Left renal cortex interstitium (tissue), 4 donors: ENCODE measurements at regions not wholly inside any gene's neighbourhood (a gene's known extent, or its start where the extent isn't known, plus 50 kb on each side); places are given as distances from the start of the nearest gene placed in this dataset.
"Not testable (repeated sequence)": the region's sequence is repeated elsewhere in the genome, so short reads cannot be mapped to it uniquely, and the experiment has no call there.

Experiments used
- DNase-seq, 4 donors: peaks; one replicate each; pipeline ENCODE4 v3.0.0-alpha.2; 2013; ENCODE audit warnings: low read depth in 4 of 4, low spot score in 2 of 4, missing footprints in 1 of 4

DNA sequence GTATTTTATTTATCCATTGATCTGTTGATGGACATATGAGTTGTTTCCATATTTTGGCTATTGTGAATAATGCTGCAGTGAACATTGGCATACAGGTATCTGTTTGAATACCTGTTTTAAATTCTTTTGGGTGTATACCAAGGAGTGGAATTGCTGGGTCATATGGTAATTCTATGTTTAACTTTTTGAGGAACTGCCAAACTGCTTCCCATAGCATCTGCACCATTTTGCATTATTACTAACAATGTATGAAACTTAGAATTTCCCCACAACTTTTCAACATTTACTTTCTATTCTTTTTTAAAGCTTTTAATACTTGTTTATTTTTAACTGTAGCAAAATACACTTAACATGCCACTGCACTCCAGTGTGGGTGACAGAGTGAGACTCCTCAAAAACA, 57.0 kb upstream of the MSN start:
- no peak for DNase-seq

DNA sequence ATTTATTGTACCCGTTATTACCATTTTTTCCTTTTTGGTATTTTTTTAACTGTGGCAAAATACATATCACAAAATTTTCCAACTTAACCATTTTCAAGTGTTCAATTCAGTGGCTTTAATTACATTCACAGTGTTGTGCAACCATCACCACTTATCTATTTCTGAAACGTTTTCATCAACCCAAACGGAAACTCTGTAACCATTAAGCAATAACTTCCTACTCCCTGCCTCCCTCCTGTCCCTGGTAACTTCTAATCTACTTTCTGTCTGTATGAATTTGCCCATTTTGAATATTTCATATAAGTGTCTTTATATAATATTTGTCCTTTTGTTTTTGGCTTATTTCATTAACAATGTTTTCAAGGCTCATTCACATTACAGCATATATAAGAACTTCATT, 57.4 kb upstream of the MSN start:
- DNase-seq, result no peak

- no peak for DNase-seq
These were observed 58.2 kb upstream of the MSN start for GRCh38 chrX:65609237-65609636.

DNA sequence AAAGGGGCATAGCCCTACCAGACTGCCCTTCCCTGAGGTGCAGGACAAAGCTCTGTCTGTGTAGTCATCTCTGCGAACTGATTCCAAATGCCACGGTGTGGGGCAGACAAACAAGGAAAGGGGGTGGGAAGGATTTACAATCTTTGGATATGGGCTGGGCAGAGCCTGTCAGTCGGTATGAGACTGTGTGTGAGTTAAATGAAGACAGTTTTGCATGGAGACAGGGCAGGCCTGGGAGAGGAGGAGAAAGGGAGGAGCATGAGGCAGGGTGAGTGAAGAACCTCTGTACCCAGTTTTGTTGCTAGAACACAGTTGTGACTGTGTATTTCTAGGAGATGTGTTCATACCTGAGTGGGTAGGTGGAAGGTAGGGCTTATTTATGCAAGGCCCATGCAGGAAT, 59.4 kb upstream of the MSN start:
- no peak for DNase-seq

DNA sequence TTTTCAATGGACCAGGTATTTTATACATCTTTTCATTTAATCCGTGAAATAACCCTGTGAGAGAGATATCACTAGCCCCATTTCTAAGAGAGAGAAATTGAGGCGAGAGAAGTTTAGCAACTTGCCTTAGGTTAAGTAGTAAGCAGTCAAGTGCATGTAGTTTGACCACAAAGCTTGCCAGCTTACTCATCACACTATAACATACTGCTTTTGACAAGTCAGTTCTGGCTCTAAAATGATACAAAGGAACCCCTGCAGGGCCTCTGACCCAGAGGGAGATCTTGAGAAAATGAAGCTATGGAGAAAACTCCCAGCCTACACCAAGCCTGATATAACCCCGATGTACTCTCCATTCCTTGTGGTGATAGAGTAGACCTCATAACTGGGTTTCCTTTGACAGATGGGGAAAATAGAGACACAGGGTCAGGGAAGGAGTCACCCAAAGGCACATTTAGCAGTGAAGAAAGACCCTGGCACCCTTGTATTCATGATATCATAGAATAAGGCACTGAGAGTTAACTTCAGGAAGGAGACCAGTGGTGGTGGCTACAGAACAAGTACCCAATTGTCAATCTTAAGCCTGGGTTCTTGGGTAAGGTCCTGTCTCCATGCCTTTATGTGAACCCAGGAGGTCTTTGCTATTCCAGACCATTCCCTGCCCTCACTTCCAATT, 60.2 kb upstream of the MSN start:
- no peak for DNase-seq

- no peak for DNase-seq
These were observed 65.3 kb upstream of the MSN start for GRCh38 chrX:65602221-65602560.

- no peak for DNase-seq
These were observed 65.8 kb upstream of the MSN start for GRCh38 chrX:65601530-65602220.

GRCh38 chrX:65601126-65601525, 66.3 kb upstream of the MSN start:
- no peak for DNase-seq

DNA sequence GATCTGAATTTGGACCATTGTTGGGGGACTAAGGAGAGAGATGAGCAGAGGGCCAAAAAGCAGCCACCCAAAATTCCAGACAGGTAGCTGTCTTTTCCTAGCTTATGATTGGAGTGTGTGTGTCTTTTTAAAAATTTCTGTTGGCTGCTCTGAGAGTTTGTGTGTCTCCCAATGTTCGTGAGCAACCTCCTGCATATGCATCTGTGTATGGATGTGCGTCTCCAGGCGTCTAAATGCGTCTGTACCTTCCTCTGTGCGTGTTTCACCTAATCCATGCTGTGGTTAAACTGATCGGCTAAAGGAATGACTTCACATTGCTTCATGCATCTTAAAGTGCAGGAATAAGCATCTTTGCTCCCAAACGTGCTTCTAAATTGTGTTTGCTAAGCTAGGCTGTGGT, 65.5 kb upstream of the LAS1L start:
- no peak for DNase-seq

GRCh38 chrX:65598559-65599147, 64.1 kb upstream of the LAS1L start:
- DNase-seq, result no peak

- no peak for DNase-seq
These were observed 61.9 kb upstream of the LAS1L start for GRCh38 chrX:65596270-65597034.

DNA sequence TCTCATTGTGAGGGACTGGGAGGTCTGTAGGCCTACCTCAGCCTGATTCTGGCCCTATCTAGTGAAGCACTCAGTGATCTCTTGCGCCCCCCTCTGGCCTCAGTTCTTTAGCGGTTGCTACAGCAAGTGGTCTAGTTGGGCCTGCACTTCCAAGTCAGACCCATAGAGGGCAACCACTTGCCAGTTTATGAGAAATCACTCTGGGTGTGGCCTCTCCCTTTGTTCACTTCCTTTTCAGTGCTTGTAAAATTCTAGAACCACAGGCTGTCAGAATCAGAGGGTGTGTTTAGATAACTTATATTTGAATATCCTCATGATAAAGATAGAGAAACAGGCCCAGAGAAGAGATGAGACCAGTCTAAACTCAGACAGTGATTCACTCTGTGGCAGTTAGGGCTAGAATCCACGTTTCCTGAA, 60.9 kb upstream of the LAS1L start:
- peak in 3 of 4 donors; percentile 52 to 74 (median 72) for DNase-seq

- DNase-seq, result no peak
These were observed 56.6 kb upstream of the LAS1L start for GRCh38 chrX:65591206-65591605.

GRCh38 chrX:65589304-65589703, 54.7 kb upstream of the LAS1L start:
- no peak for DNase-seq

DNA sequence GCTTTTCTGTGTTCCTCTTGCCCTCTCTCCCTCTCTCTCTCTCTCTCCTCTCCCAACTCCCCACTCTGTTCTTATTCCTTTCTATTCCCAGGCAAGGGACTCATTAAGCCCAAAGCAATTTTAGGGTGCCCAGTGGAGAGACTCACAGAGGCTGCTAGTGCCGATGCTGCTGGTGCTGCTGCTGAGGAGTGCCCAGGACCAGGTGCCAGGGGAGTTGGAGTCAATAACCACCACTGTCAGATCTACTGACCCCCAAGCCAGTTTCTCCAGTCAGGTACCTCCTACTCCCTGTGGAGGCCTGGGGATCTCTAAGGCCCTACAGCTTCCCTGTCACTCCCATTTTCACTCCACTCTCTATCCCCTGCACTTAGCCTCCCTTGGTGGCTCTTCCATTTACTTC, 54.2 kb upstream of the LAS1L start:
- no peak for DNase-seq

DNA sequence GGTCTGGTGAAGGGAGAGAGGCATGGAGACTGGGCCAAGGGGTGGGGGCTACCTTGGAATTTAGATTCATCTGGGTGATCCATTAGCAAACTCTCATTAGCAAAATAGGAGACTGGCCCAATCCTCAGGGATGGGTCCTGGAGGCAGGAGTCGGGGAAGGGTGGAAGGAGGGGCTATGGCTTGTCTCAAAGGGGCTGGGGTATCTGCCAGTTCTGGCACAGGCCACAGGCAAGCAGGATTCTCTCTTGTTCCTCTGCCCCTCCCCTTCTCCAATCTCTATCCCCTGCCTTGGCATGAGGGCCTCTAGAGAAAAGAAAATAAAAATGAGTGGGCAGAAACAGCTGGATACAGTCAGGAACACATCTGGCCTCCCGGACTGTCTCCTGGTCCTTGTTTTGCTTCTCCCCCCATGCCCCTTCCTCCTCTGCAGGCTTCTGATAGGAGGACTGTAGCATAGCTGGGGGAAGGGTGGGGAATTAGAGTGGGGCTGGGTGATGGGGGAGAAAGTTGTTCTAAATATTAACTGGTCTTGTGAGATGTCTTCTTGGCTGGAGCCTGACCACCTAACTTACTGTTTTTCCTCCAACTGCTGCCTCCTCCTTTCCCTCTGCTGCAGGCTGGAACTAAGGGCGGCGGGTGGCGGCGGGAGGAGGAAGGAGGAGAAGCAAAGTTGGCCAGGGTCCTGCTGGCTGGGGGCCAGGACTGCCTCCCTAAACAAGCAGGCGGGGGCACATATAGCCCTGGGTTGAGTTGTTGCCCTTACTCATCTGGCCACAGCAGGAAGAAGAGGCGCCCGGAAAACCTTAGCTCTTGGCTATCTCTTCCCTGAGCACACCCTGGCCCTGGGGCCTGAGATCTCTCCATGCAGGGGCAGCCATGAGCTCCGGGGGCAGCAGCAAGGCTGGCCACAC, 53.3 kb upstream of the LAS1L start:
- no peak for DNase-seq

- DNase-seq, result no peak
These were observed 51.9 kb upstream of the LAS1L start for GRCh38 chrX:65586491-65586890.

DNA sequence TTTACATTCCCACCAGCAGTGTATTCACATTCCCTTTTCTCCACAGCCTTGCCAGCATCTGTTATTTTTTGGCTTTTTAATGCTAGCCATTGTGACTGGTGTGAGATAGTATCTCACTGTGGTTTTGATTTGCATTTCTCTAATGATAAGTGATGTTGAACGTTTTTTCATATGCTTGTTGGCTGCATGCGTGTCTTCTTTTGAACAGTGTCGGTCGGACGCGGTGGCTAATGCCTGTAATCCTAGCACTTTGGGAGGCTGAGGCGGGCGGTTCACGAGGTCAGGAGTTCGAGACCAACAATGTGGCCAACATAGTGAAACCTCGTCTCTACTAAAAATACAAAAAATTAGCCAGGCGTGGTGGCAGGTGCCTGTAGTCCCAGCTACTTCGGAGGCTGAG, 50.6 kb upstream of the LAS1L start:
- not testable (repeated sequence) for DNase-seq
